ENCODE measurements at regions not wholly inside any gene's neighbourhood (a gene's known extent, or its start where the extent isn't known, plus 50 kb on each side); places are given as distances from the start of the nearest gene placed in this dataset.
A peak's percentile ranks its signal among the peaks of the same experiment; 100 is the strongest.

- TF ChIP-seq CTCF (IDR thresholded peaks at IDR 0.05) = no peak
- no peak overlapping the region for H3K4me3 Mint-ChIP-seq (ENCODE audit: unreplicated experiment)
- H3K36me3 Mint-ChIP-seq (ENCODE audit: unreplicated experiment) = no peaks in the 10 kb centered on the region
- H3K4me1 Mint-ChIP-seq (ENCODE audit: unreplicated experiment) = peaks cover 48% of the 10 kb centered on the region
- peaks cover 4% of the 10 kb centered on the region for H3K9me3 Mint-ChIP-seq (ENCODE audit: unreplicated experiment)
- H3K27me3 Mint-ChIP-seq (ENCODE audit: unreplicated experiment) = no peaks in the 10 kb centered on the region
- no peak for DNase-seq (ENCODE audit: extremely low spot score, unreplicated experiment)
- peak overlapping the region; percentile 84 for H3K27ac Mint-ChIP-seq (ENCODE audit: unreplicated experiment)
Measured at GRCh38 chr20:50312002-50312681, 121.5 kb downstream of the CEBPB start.

- Mint-ChIP-seq H3K4me3 (ENCODE audit: unreplicated experiment) (no peak overlapping the region), H3K27me3 (ENCODE audit: unreplicated experiment) (peaks cover 5% of the 10 kb centered on the region), H3K4me1 (ENCODE audit: unreplicated experiment) (peaks cover 48% of the 10 kb centered on the region), H3K9me3 (ENCODE audit: unreplicated experiment) (peaks cover 4% of the 10 kb centered on the region), H3K36me3 (ENCODE audit: unreplicated experiment) (no peaks in the 10 kb centered on the region), H3K27ac (ENCODE audit: unreplicated experiment) (peak overlapping the region; percentile 84)
- DNase-seq (ENCODE audit: extremely low spot score, unreplicated experiment) = no peak
- TF ChIP-seq CTCF (IDR thresholded peaks at IDR 0.05) = no peak
Measured at GRCh38 chr20:50312682-50313521, 122.3 kb downstream of the CEBPB start.

- no peak for DNase-seq (ENCODE audit: extremely low spot score, unreplicated experiment)
- H3K27me3 Mint-ChIP-seq (ENCODE audit: unreplicated experiment) = peaks cover 5% of the 10 kb centered on the region
- no peak for TF ChIP-seq CTCF (IDR thresholded peaks at IDR 0.05)
- peak overlapping the region; percentile 84 for H3K27ac Mint-ChIP-seq (ENCODE audit: unreplicated experiment)
- H3K9me3 Mint-ChIP-seq (ENCODE audit: unreplicated experiment) = peaks cover 4% of the 10 kb centered on the region
- H3K36me3 Mint-ChIP-seq (ENCODE audit: unreplicated experiment) = no peaks in the 10 kb centered on the region
- peaks cover 46% of the 10 kb centered on the region for H3K4me1 Mint-ChIP-seq (ENCODE audit: unreplicated experiment)
- H3K4me3 Mint-ChIP-seq (ENCODE audit: unreplicated experiment) = no peak overlapping the region
Measured at GRCh38 chr20:50313522-50313820, 122.8 kb downstream of the CEBPB start.

- no peak overlapping the region for H3K4me3 Mint-ChIP-seq (ENCODE audit: unreplicated experiment)
- peaks cover 41% of the 10 kb centered on the region for H3K4me1 Mint-ChIP-seq (ENCODE audit: unreplicated experiment)
- H3K27me3 Mint-ChIP-seq (ENCODE audit: unreplicated experiment) = peaks cover 5% of the 10 kb centered on the region
- H3K9me3 Mint-ChIP-seq (ENCODE audit: unreplicated experiment) = peaks cover 4% of the 10 kb centered on the region
- H3K36me3 Mint-ChIP-seq (ENCODE audit: unreplicated experiment) = no peaks in the 10 kb centered on the region
- H3K27ac Mint-ChIP-seq (ENCODE audit: unreplicated experiment) = peak overlapping the region; percentile 84
- no peak for DNase-seq (ENCODE audit: extremely low spot score, unreplicated experiment)
- TF ChIP-seq CTCF (IDR thresholded peaks at IDR 0.05) = no peak
Measured at GRCh38 chr20:50313827-50314677, 123.4 kb downstream of the CEBPB start.
